Body of pancreas (tissue), 4 donors: ENCODE measurements at regions not wholly inside any gene's neighbourhood (a gene's known extent, or its start where the extent isn't known, plus 50 kb on each side); places are given as distances from the start of the nearest gene placed in this dataset.

ENCODE experiments used
- POLR2A ChIP-seq, 3 donors: fragments of 450-650 bp; IDR thresholded peaks; one replicate each; pipeline ENCODE4 v1.6.1; 2016; ENCODE audit warnings: antibody characterized with exemption in 3 of 3, mild to moderate bottlenecking in 2 of 3
- TF ChIP-seq, protein P1 (sequence below), 7 experiments: fragments of 450-650 bp in 4 of 7; fragments of 200-600 bp in 3 of 7; sonication (generic) in 3 of 7; IDR thresholded peaks; one replicate each; pipeline ENCODE4 v1.5.1; 2016 to 2019; ENCODE audit warnings: antibody characterized with exemption in 7 of 7

- TF ChIP-seq, protein P1, sequence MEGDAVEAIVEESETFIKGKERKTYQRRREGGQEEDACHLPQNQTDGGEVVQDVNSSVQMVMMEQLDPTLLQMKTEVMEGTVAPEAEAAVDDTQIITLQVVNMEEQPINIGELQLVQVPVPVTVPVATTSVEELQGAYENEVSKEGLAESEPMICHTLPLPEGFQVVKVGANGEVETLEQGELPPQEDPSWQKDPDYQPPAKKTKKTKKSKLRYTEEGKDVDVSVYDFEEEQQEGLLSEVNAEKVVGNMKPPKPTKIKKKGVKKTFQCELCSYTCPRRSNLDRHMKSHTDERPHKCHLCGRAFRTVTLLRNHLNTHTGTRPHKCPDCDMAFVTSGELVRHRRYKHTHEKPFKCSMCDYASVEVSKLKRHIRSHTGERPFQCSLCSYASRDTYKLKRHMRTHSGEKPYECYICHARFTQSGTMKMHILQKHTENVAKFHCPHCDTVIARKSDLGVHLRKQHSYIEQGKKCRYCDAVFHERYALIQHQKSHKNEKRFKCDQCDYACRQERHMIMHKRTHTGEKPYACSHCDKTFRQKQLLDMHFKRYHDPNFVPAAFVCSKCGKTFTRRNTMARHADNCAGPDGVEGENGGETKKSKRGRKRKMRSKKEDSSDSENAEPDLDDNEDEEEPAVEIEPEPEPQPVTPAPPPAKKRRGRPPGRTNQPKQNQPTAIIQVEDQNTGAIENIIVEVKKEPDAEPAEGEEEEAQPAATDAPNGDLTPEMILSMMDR (IDR thresholded peaks at IDR 0.05): no peak
- TF ChIP-seq POLR2A (IDR thresholded peaks at IDR 0.05): no peak
Measured at GRCh38 chr3:147509448-147509847, 100.3 kb downstream of the ZIC1 start.
